HEK293 (cell line): ENCODE measurements at regions not wholly inside any gene's neighbourhood (a gene's known extent, or its start where the extent isn't known, plus 50 kb on each side); places are given as distances from the start of the nearest gene placed in this dataset.
A peak's percentile ranks its signal among the peaks of the same experiment; 100 is the strongest.

Source experiments
- CTCF ChIA-PET: fragments of 350-600 bp; formaldehyde crosslinking; extraction: SDS; loops from one replicate; lab custom pipeline; 2021; ENCODE audit warnings: antibody characterized with exemption; lab: Yijun Ruan, JAX
- POLR2A ChIA-PET: fragments of 300-600 bp; formaldehyde crosslinking; extraction: SDS; loops from one replicate; lab custom pipeline; 2020; ENCODE audit warnings: antibody characterized with exemption, inconsistent platforms; lab: Yijun Ruan, JAX
- H3K27ac ChIP-seq: fragments of 200-500 bp; sonication (Bioruptor generic); 2 replicates; pipeline ENCODE4 v1.5.1; 2014; ENCODE audit warnings: low read depth, low read length, control low read depth, inconsistent platforms; ENCODE audit errors: extremely low read depth
- H3K36me3 ChIP-seq, 2 experiments: fragments of 200-500 bp in 1 of 2; sonication (Bioruptor generic) in 1 of 2; 1 replicate in 1 of 2; 2 replicates in 1 of 2; pipeline ENCODE4 v1.5.1; 2014 to 2017; ENCODE audit warnings: inconsistent platforms in 2 of 2, low read length in 2 of 2; ENCODE audit not compliant: control insufficient read depth in 2 of 2, insufficient read depth in 1 of 2
- H3K4me1 ChIP-seq: fragments of 200-500 bp; sonication (Bioruptor generic); 2 replicates; pipeline ENCODE4 v1.5.1; 2014; ENCODE audit warnings: mild to moderate bottlenecking, low read length, inconsistent platforms; ENCODE audit not compliant: control insufficient read depth, insufficient read depth
- H3K4me3 ChIP-seq: 2 replicates; pipeline ENCODE4 v1.5.1; 2011; ENCODE audit warnings: low read depth, mild to moderate bottlenecking, control low read depth, low read length, moderate library complexity
- H3K9me3 ChIP-seq: fragments of 200-500 bp; sonication (Bioruptor generic); 2 replicates; pipeline ENCODE4 v1.5.1; 2014; ENCODE audit warnings: low read depth, low read length, inconsistent platforms; ENCODE audit not compliant: control insufficient read depth, insufficient read depth
- FEZF1 ChIP-seq: fragments of 450-650 bp; formaldehyde crosslinking; IDR thresholded peaks from 2 replicates; pipeline ENCODE4 v1.5.1; 2016; ENCODE audit warnings: missing biosample characterization, missing genetic modification characterization
- GLIS1 ChIP-seq: fragments of 450-650 bp; formaldehyde crosslinking; IDR thresholded peaks from 2 replicates; pipeline ENCODE4 v1.5.1; 2016; ENCODE audit warnings: missing biosample characterization, missing genetic modification characterization
- KLF7 ChIP-seq: fragments of 450-650 bp; formaldehyde crosslinking; IDR thresholded peaks from 2 replicates; pipeline ENCODE4 v1.5.1; 2016; ENCODE audit warnings: missing biosample characterization, missing genetic modification characterization, borderline replicate concordance
- ZBTB21 ChIP-seq: fragments of 450-650 bp; formaldehyde crosslinking; IDR thresholded peaks from 2 replicates; pipeline ENCODE4 v1.5.1; 2017; ENCODE audit warnings: missing biosample characterization, missing genetic modification characterization
- ZFP37 ChIP-seq: fragments of 450-650 bp; formaldehyde crosslinking; IDR thresholded peaks from 2 replicates; pipeline ENCODE4 v1.5.1; 2016; ENCODE audit warnings: missing biosample characterization, missing genetic modification characterization
- ZNF121 ChIP-seq: fragments of 450-650 bp; formaldehyde crosslinking; IDR thresholded peaks from 2 replicates; pipeline ENCODE4 v1.5.1; 2016; ENCODE audit warnings: missing biosample characterization, missing genetic modification characterization
- ZNF140 ChIP-seq: fragments of 450-650 bp; formaldehyde crosslinking; IDR thresholded peaks from 2 replicates; pipeline ENCODE4 v1.5.1; 2016; ENCODE audit warnings: missing biosample characterization, missing genetic modification characterization
- ZNF202 ChIP-seq: fragments of 450-650 bp; formaldehyde crosslinking; IDR thresholded peaks from 2 replicates; pipeline ENCODE4 v1.5.1; 2016; ENCODE audit warnings: missing biosample characterization, missing genetic modification characterization, borderline replicate concordance
- ZNF211 ChIP-seq: fragments of 450-650 bp; formaldehyde crosslinking; IDR thresholded peaks from 2 replicates; pipeline ENCODE4 v1.5.1; 2016; ENCODE audit warnings: low read depth, missing biosample characterization, missing genetic modification characterization
- ZNF292 ChIP-seq: fragments of 450-650 bp; formaldehyde crosslinking; IDR thresholded peaks from 2 replicates; pipeline ENCODE4 v1.5.1; 2016; ENCODE audit warnings: low read depth, missing biosample characterization, missing genetic modification characterization, borderline replicate concordance
- ZNF416 ChIP-seq: fragments of 450-650 bp; formaldehyde crosslinking; IDR thresholded peaks from 2 replicates; pipeline ENCODE4 v1.5.1; 2016; ENCODE audit warnings: missing biosample characterization, missing genetic modification characterization
- ZNF558 ChIP-seq: fragments of 450-650 bp; formaldehyde crosslinking; IDR thresholded peaks from 2 replicates; pipeline ENCODE4 v1.5.1; 2016; ENCODE audit warnings: missing biosample characterization, missing genetic modification characterization
- ZNF626 ChIP-seq: fragments of 450-650 bp; sonication (Bioruptor Pico); formaldehyde crosslinking; IDR thresholded peaks from 2 replicates; pipeline ENCODE4 v1.5.1; 2018; ENCODE audit warnings: missing biosample characterization, missing genetic modification characterization, inconsistent platforms
- ZNF654 ChIP-seq: fragments of 450-650 bp; formaldehyde crosslinking; IDR thresholded peaks from 2 replicates; pipeline ENCODE4 v1.5.1; 2016; ENCODE audit warnings: low read depth, missing biosample characterization, missing genetic modification characterization
- ZNF768 ChIP-seq: fragments of 450-650 bp; formaldehyde crosslinking; IDR thresholded peaks from 2 replicates; pipeline ENCODE4 v1.5.1; 2018; ENCODE audit warnings: missing biosample characterization, mild to moderate bottlenecking, missing genetic modification characterization
- ZNF837 ChIP-seq: fragments of 450-650 bp; formaldehyde crosslinking; IDR thresholded peaks from 2 replicates; pipeline ENCODE4 v1.5.1; 2016; ENCODE audit warnings: missing biosample characterization, missing genetic modification characterization
- TF ChIP-seq, protein P1 (sequence below): fragments of 450-650 bp; IDR thresholded peaks from 2 replicates; pipeline ENCODE4 v1.5.1; 2018; ENCODE audit warnings: missing biosample characterization, missing genetic modification characterization
- TF ChIP-seq, protein P2 (sequence below): fragments of 450-650 bp; formaldehyde crosslinking; IDR thresholded peaks from 2 replicates; pipeline ENCODE4; 2016; ENCODE audit warnings: missing biosample characterization, missing genetic modification characterization
- TF ChIP-seq, protein P3 (sequence below): fragments of 450-650 bp; formaldehyde crosslinking; IDR thresholded peaks from 2 replicates; pipeline ENCODE4 v1.5.1; 2016; ENCODE audit warnings: missing biosample characterization, missing genetic modification characterization
- TF ChIP-seq, protein P4 (sequence below): sonication (generic); formaldehyde crosslinking; IDR thresholded peaks from 2 replicates; pipeline ENCODE4 v1.8.1; 2022; ENCODE audit warnings: mild to moderate bottlenecking, moderate library complexity, missing genetic modification reagents
- TF ChIP-seq, protein P5 (sequence below): fragments of 450-650 bp; formaldehyde crosslinking; IDR thresholded peaks from 2 replicates; pipeline ENCODE4 v1.5.1; 2016; ENCODE audit warnings: missing biosample characterization, missing genetic modification characterization

DNA sequence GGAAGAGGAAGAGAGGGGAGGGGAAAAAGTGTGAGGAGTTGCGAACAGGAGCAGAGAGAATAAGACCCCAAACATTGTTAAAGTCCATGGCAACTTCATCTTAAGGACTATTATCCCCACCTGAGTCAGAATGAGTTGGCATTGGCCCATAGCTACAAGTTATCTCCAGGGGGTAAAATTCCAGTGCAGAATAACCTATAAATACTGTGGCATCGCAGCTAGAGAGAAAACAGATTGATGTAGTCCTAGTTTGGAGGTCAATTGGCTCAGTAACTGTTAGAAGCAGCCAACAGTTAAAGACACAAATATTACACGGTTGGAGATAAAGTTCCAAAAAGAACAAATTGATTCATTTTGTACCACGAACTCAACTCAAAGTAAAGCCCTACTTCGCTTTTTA is 313.9 kb upstream of the CCDC54 start:
- ChIA-PET CTCF (interaction anchor here (0.8 to 1.0 kb wide), 2 partner anchors 18 to 454 kb away, joined by 3 read pairs; no protein-coding TSS in a partner anchor), POLR2A (no interaction called here)
- Histone ChIP-seq H3K9me3 (no peaks in the 10 kb centered on the region), H3K4me1 (no peaks in the 10 kb centered on the region), H3K27ac (no peak overlapping the region), H3K36me3 (no peaks in the 10 kb centered on the region), H3K4me3 (no peak overlapping the region)
- TF ChIP-seq ZNF626 (tag by site-specific recombination) = no peak
- TF ChIP-seq, protein P1, sequence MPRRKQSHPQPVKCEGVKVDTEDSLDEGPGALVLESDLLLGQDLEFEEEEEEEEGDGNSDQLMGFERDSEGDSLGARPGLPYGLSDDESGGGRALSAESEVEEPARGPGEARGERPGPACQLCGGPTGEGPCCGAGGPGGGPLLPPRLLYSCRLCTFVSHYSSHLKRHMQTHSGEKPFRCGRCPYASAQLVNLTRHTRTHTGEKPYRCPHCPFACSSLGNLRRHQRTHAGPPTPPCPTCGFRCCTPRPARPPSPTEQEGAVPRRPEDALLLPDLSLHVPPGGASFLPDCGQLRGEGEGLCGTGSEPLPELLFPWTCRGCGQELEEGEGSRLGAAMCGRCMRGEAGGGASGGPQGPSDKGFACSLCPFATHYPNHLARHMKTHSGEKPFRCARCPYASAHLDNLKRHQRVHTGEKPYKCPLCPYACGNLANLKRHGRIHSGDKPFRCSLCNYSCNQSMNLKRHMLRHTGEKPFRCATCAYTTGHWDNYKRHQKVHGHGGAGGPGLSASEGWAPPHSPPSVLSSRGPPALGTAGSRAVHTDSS (tag by site-specific recombination) = no peak
- TF ChIP-seq GLIS1 (tag by site-specific recombination) = peak; percentile 18; the same call in 1 of the 2 replicates
- no peak for TF ChIP-seq FEZF1 (tag by site-specific recombination)
- TF ChIP-seq, protein P2, sequence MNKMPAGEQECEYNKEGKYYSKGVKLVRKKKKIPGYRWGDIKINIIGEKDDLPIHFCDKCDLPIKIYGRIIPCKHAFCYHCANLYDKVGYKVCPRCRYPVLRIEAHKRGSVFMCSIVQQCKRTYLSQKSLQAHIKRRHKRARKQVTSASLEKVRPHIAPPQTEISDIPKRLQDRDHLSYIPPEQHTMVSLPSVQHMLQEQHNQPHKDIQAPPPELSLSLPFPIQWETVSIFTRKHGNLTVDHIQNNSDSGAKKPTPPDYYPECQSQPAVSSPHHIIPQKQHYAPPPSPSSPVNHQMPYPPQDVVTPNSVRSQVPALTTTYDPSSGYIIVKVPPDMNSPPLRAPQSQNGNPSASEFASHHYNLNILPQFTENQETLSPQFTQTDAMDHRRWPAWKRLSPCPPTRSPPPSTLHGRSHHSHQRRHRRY (tag by site-specific recombination) = no peak
- no peak for TF ChIP-seq ZNF211 (tag by site-specific recombination)
- TF ChIP-seq ZNF292 (tag by site-specific recombination) = no peak

DNA sequence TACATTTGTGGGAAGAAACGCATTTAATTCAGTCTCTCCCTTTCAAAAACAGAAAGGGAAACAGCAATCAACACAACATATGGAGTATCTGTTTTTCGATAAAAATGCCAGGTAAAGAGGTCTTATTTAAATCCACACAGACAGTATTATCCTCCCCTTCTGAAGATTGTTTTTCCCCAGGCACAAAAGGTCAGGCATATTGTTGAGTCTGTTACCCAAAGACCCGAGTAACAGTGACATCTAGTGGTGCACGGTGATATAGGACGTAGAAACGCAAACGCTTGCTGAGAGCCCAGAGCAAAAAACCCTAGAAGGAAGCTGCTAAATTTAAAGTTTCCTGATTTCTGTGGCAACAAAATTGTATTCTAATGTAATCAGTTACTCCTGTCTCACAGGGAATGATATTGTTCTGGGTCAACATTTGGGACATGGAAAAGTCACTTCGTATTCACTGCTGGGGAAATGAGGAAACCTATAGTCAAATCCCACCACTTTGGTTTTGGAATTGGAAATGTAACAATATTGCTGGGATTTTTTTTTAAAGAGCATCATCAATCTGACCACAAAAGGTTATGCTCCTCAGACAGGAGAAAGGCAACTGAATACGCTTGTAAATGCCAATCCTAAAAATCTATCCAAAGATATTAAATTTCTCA is 312.7 kb upstream of the CCDC54 start:
- Histone ChIP-seq H3K27ac (no peak overlapping the region), H3K36me3 (no peaks in the 10 kb centered on the region), H3K4me1 (no peaks in the 10 kb centered on the region), H3K9me3 (no peaks in the 10 kb centered on the region), H3K4me3 (no peak overlapping the region)
- POLR2A ChIA-PET = no interaction called here
- peak; percentile 86 for TF ChIP-seq ZNF654 (tag by site-specific recombination)
- no peak for TF ChIP-seq ZNF558 (tag by site-specific recombination)
- CTCF ChIA-PET = interaction anchor here (0.6 to 1.8 kb wide), 18 partner anchors 10 to 1145 kb away, joined by 3 to 6 read pairs (median 3); no protein-coding TSS in a partner anchor

DNA sequence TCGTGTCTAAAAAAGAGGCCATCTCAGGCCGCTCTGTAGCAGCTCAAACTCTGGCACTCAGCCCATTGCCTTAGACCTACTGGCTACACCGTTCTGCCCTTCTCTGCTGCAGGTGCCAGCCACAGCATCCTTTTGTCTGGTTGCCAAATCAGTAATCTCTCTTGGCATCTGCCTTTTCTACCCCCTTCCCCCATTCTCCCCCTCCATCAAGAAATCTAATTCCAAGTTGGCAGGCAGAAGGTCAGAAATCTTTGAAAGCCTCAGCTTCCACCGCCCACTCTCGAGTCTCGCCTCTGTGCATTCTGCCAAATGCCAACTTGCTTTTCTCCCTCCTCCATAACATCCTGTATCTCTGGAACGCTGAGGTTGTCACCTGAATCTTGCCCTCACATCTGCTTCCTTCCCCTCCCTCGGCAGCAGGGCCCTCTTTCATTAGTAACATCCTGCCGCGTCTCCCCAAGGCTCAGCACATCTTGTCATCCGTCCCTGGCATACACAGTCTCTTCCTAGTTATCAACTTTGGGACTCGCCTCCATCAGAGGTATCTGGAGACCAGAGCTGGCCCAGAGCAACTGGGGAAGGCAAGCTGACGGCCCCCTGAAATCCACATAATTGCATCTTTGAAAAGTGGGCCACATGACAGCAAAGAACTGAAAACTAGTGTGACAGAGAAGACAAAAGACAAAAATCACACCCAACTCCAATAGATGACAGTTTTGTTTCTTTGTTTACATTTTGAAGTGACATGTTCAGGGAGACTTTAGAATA is 312.0 kb upstream of the CCDC54 start:
- POLR2A ChIA-PET = no interaction called here
- H3K27ac ChIP-seq = no peak overlapping the region
- TF ChIP-seq ZFP37 (tag by site-specific recombination) = no peak
- no peak for TF ChIP-seq ZNF768 (tag by site-specific recombination)
- no peak for TF ChIP-seq ZNF140 (tag by site-specific recombination)
- TF ChIP-seq ZNF121 (tag by site-specific recombination) = no peak
- no peak for TF ChIP-seq ZBTB21 (tag by site-specific recombination)
- TF ChIP-seq ZNF416 (tag by site-specific recombination) = no peak
- TF ChIP-seq, protein P3, sequence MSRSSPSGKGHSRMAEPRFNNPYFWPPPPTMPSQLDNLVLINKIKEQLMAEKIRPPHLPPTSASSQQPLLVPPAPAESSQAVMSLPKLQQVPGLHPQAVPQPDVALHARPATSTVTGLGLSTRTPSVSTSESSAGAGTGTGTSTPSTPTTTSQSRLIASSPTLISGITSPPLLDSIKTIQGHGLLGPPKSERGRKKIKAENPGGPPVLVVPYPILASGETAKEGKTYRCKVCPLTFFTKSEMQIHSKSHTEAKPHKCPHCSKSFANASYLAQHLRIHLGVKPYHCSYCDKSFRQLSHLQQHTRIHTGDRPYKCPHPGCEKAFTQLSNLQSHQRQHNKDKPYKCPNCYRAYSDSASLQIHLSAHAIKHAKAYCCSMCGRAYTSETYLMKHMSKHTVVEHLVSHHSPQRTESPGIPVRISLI (tag by site-specific recombination) = no peak
- TF ChIP-seq, protein P4, sequence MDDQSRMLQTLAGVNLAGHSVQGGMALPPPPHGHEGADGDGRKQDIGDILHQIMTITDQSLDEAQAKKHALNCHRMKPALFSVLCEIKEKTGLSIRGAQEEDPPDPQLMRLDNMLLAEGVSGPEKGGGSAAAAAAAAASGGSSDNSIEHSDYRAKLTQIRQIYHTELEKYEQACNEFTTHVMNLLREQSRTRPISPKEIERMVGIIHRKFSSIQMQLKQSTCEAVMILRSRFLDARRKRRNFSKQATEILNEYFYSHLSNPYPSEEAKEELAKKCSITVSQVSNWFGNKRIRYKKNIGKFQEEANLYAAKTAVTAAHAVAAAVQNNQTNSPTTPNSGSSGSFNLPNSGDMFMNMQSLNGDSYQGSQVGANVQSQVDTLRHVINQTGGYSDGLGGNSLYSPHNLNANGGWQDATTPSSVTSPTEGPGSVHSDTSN = no peak
- TF ChIP-seq ZNF837 (tag by site-specific recombination) = no peak
- TF ChIP-seq, protein P5, sequence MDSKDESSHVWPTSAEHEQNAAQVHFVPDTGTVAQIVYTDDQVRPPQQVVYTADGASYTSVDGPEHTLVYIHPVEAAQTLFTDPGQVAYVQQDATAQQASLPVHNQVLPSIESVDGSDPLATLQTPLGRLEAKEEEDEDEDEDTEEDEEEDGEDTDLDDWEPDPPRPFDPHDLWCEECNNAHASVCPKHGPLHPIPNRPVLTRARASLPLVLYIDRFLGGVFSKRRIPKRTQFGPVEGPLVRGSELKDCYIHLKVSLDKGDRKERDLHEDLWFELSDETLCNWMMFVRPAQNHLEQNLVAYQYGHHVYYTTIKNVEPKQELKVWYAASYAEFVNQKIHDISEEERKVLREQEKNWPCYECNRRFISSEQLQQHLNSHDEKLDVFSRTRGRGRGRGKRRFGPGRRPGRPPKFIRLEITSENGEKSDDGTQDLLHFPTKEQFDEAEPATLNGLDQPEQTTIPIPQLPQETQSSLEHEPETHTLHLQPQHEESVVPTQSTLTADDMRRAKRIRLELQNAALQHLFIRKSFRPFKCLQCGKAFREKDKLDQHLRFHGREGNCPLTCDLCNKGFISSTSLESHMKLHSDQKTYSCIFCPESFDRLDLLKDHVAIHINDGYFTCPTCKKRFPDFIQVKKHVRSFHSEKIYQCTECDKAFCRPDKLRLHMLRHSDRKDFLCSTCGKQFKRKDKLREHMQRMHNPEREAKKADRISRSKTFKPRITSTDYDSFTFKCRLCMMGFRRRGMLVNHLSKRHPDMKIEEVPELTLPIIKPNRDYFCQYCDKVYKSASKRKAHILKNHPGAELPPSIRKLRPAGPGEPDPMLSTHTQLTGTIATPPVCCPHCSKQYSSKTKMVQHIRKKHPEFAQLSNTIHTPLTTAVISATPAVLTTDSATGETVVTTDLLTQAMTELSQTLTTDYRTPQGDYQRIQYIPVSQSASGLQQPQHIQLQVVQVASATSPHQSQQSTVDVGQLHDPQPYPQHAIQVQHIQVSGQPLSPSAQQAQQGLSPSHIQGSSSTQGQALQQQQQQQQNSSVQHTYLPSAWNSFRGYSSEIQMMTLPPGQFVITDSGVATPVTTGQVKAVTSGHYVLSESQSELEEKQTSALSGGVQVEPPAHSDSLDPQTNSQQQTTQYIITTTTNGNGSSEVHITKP (tag by site-specific recombination) = no peak
- TF ChIP-seq KLF7 = no peak
- no peak for TF ChIP-seq ZNF202 (tag by site-specific recombination)

More for the DNA sequence above, 312.0 kb upstream of the CCDC54 start:
- Histone ChIP-seq H3K4me3 (no peak overlapping the region), H3K4me1 (no peaks in the 10 kb centered on the region), H3K36me3 (no peaks in the 10 kb centered on the region), H3K9me3 (no peaks in the 10 kb centered on the region)
- CTCF ChIA-PET = interaction anchor here (0.6 to 1.8 kb wide), 22 partner anchors 10 to 1547 kb away, joined by 3 to 8 read pairs (median 4); no protein-coding TSS in a partner anchor
